SW480 (cell line): ENCODE measurements at regions not wholly inside any gene's neighbourhood (a gene's known extent, or its start where the extent isn't known, plus 50 kb on each side); places are given as distances from the start of the nearest gene placed in this dataset.
"Not testable (repeated sequence)": the region's sequence is repeated elsewhere in the genome, so short reads cannot be mapped to it uniquely, and the experiment has no call there.

Experiments used
- DNase-seq: peaks from one replicate; pipeline ENCODE4 v3.0.0-alpha.2; 2016; ENCODE audit warnings: low spot score

DNA sequence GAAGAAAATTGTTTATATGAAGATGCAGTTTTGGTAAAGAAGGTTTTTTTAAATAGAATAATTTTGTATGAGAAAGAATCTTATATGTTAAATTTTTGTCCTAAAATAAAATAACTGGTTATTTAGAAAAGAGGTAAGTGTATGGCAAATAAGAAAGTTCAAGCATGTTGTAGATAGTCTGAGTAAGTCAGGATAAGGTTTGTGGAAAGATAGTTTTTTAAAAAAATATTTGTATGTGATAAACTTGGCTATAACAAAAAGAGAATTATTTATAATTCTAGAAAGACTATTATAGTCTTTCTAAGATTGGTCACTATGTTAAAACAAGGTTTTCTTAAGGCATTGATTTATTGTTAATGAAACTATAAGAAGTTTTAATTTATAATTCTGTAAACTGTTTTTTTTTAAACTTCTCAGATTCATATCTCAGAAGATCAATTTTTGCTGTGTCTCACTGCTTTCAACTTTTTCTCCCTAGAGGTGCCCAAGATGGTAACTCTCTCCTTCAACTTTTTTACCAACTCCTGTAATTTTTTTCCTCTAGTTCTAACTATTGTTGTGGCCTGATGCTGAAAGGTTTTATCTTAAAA, 698.6 kb downstream of the CCSER2 start:
- DNase-seq: no peak

DNA sequence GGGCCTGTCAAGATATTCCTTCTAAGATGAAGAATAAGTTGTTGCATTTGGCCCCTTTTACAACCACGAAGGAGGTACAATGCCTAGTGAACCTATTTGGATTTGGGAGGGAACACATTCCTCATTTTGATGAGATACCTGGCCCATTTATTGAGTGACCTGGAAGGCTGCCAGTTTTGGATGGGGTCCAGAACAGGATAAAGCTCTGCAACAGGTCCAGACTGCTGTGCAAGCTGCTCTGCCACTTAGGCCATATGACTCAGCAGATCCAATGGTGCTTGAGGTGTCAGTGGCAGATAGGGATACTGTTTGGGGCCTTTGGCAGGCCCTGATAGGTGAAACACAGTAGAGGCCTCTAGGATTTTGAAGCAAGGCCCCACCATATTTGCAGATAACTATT, 704.6 kb downstream of the CCSER2 start:
- no peak for DNase-seq

DNA sequence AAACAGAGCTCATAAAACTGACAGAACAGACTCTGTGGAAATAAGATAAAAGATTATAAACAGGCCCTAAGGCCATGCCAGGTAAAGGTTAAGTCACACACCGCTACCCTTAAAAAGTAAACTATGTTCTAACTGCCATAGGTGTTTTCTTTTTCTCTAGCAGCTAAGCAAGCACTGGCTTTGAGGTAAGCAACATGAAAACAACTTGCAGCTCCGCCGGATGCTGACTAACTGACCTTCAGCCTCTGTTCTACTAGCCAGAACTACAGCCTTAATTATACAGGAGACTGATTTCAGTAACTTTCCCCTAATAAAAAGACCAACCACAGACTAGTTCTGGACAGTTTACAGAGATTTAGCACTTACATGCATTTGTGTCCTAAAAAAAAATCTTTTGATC, 708.3 kb downstream of the CCSER2 start:
- DNase-seq: no peak

- no peak for DNase-seq
Observed at GRCh38 chr10:85039311-85039710, 710.9 kb downstream of the CCSER2 start.

DNA sequence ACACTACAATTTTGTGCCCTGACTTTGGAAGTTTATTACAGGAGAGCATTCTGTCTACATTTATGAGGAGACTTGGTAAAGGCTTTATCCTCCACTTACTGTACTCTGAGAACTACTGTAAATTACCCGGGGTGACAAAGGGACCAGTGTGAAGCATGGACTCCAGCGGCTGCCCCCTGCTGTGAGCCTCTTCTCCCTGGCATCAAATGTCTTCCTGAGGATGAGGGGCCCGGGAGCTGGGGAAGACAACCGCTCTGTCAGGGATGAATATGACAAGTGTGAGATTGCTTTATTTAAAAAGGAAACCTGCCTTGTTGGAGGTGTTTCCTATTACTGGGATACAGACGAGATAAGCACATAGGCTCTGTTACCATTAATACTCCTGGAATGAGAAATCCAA, 714.8 kb downstream of the CCSER2 start:
- no peak for DNase-seq

DNA sequence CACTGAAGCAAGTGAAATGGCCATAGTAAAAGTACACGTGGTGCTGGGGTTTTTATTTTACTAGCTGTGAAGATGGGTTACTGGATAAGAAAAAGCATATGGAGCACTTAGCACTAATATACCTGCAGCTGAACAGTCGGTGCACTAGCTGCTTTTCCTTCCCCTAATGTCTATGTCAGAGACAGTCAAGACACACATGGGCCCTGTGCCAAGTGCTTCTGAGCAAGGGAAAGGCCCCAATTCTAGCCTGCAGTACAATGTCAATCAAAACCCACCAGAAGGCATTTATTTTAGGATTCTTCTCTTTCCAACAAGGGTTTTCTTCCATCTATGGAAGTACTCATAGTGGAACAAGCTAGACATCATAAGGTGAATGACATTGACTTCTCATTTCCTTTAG, 716.7 kb downstream of the CCSER2 start:
- DNase-seq: no peak

DNA sequence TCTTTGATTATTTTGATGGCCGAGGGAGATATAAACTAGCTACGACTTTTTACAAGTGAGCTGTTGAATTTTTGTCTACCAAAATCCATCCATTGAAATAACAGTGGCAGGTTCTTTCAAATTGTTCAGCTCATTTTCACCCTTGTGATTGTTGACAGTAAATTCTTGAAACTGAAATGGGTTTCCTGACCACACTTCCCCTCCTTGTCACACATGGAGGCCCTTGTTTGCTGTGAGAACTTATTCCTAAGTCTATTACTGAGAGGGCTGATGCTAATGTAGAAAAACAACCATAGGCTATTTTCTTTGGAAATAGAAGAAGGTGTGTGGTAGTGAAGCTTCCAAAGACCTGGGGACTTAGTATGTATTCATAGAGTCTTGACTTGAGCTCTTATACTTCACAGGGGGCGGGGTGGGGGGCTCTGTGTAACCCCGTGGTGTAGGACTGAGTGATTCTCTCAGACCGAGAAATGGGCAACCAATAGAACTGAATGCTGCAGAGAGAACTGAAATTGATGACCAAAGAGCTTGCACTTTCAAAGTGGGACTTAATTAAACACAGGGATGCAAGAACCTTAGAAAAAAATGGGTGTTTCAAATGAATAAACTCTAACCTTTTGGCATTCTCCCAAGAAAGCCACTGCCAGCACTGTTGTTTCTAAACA, 718.9 kb downstream of the CCSER2 start:
- no peak for DNase-seq

DNA sequence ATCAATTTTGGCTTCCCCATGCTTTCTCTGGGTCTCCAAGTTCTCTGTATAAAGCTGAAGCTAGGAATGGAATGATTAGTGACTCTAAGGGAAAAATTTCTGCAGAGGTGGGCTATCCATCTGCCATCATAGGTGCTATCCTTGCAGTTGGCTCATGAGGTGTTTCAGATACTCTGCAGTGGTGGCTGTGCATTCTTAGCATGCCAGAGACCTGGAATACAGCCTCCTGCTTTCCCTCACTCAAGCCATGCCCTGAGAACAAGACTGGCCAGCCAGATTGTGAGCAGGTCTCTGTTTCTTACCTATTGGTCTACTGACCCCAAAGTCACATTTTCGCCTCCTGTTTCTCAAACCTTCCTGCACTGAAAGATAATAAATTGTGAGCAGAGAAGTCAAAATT, 719.6 kb downstream of the CCSER2 start:
- DNase-seq: no peak

DNA sequence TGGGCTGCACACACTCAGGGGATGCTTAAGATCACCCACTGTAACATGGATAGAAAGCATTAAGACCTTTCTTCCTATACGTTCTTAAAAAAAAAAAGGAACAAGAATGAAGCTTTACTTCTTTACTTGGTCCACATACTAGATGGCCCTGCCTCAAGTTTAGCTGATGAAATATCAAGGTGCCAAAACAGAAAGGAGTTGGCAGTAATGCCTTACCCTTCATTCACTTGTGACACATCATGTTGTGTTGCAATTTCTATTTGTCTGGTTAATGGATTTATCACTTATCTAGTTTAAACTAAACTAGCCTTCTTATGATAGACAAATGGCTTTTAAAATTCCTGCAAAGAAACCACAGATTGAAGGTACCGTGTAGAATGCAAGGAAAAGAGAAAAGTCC, 720.3 kb downstream of the CCSER2 start:
- no peak for DNase-seq

- no peak for DNase-seq
Observed at GRCh38 chr10:85060944-85061343, 732.6 kb downstream of the CCSER2 start.

DNA sequence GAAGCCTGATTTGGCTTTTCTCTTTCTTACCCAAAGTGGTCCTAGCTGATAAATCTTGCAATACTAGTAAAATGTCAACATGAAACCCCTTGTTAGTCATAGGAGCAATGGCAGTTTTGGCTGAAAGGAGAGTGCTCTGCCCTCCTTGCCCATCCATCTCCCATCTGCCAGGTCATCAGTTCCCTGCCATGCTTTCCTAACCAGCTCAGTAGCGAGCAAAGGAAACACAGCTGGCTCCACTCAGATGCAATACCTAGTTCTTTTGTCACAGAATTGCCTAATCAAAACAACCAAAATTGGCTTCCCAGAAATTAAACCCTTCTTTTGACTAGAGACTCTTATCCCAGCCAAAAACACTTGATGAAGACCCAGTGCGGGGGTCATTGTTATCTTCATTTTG, 733.0 kb downstream of the CCSER2 start:
- no peak for DNase-seq

- no peak for DNase-seq
Observed at GRCh38 chr10:85067955-85068354, 739.6 kb downstream of the CCSER2 start.

- DNase-seq: no peak
Observed at GRCh38 chr10:85080934-85081333, 752.5 kb downstream of the CCSER2 start.

DNA sequence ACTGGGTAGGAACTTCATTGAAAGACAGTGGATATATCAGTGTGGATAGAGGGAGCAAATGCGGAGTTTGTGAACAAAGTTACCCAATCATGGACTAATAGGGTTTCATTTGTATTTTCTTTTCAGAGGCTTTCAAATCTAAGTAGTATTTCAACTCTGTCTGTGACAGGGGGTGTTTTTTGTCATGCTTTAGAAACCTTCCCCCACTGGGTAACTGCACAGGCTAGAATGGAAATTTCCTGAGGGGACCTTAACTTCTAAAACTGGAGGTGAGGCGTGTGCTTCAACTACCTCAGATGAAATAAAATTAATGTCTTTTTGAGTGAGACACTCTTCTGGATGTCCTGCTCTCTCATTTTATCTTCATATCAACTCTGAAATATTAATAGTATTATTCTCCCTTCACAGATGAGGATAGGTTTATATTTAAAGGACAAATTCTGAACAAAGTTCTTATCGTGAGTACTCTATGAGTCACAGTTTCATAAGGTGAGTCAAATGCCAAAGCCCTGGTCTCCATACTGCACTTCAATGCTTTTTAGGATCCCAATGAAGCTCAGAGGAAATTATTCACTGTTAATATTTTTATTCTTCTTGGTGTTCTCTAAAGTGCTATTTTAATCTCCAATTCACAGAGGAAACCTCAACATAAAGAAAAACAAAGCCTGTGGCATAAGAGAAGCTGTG, 770.6 kb downstream of the CCSER2 start:
- DNase-seq: no peak

- no peak for DNase-seq
Observed at GRCh38 chr10:85100495-85100894, 772.1 kb downstream of the CCSER2 start.

GRCh38 chr10:85105614-85106255, 777.3 kb downstream of the CCSER2 start:
- no peak for DNase-seq

GRCh38 chr10:85111271-85111670, 782.9 kb downstream of the CCSER2 start:
- DNase-seq: no peak

DNA sequence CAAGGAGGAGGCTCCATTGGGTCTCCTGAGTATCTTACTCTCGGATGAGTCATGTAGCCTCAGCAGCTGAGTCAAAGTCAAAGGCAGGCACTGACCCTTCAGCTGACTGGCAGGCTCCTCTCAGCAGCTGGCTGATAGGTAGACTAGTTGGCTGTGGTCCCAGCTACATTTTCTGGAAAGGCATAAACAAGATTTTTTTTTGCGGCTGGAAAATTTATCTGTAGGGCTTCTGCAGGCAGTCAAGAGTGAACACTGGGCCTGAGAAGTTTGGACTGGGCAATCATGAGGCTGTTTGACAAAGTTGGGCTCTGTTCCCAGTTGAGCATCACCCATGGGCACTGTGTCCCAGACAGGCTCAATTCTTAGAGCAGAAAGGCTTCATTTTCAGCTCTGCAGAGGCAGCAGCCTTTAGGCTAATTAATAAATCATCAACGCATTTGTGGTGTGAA, 796.2 kb downstream of the CCSER2 start:
- no peak for DNase-seq

- no peak for DNase-seq
Observed at GRCh38 chr10:85137253-85137652, 808.9 kb downstream of the CCSER2 start.

DNA sequence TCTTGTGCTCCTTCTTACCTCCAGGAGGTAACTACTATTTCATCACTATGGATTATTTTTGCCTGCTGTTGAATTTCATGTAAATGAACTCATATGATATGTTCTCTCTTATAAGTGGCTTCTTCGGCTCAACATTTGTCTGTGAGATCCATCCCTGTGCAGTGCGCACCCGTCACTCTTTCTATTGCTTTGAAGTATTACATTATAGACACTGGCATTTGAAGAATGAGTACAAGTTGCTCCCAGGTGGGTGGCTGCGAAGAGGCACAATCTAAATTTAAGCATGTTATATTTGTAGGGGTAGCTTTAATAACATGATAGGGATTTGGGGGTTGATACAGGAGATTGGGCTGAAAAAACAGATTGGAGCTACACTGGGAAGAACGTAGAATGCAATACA, 809.7 kb downstream of the CCSER2 start:
- DNase-seq: no peak

DNA sequence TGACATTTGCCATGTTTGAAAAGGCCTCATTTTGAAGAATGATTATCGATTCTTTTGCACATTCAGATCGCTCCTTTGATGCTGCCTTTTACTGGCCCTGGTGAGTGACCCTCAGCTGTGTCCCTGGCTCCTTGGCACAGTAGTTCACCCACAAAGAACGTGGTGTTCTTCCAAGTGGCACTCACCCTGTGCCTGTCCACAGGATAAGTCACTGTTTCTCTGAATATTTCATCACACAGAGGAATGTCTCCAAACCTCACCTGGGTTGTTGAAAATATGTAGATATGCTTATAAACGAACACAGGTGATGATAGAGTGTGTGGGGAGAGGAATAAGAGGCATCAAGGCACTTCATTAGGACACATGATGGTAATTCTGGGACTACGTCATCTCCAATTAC, 810.7 kb downstream of the CCSER2 start:
- DNase-seq: no peak

- DNase-seq: not testable (repeated sequence)
Observed at GRCh38 chr10:85141520-85141919, 813.1 kb downstream of the CCSER2 start.

- no peak for DNase-seq
Observed at GRCh38 chr10:85145966-85146365, 817.6 kb downstream of the CCSER2 start.
